ENCODE measurements at regions not wholly inside any gene's neighbourhood (a gene's known extent, or its start where the extent isn't known, plus 50 kb on each side); places are given as distances from the start of the nearest gene placed in this dataset.

DNA sequence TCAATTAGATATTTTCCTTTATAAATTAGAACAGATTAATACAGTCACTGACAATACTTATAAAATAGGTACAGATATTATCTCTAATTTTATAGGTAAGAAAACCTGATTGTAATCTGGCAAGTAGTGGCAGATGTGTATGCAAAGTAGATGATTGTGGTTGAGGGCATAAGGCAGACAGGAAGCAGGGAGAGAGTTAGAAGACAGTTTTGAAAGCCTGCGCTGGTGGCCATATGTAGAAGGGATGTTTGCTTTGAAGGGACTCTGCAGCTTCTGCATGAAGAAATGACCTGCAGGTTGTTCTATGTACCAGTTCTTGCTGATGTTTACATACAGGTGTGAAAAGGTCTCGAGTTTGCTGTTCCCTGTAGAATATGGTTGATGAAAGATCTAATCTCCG is 416.3 kb upstream of the SLIT2 start:
- no peaks in the 10 kb centered on the region for H3K27me3 Mint-ChIP-seq (ENCODE audit: low read depth)
- H4K8ac ChIP-seq (replicated peaks; ENCODE audit: insufficient read length, low read depth, low read length) = no peak overlapping the region
- H2AFZ ChIP-seq (ENCODE audit: low read length) = no peak overlapping the region
- DNase-seq = no peak
- H4K91ac ChIP-seq (ENCODE audit: insufficient read length, low read depth, low read length) = no peak overlapping the region
- no peak overlapping the region for H2BK120ac ChIP-seq (ENCODE audit: low read depth, low read length, poor library complexity, severe bottlenecking)
- no peaks in the 10 kb centered on the region; a peak in 1 of 5 replicates for H3K9me3 Mint-ChIP-seq
- WGBS (ENCODE audit: extremely low coverage, insufficient read length, low lambda C conversion rate) = no CpG with 5 or more reads among the region's 3 CpGs
- H3K4me3 Mint-ChIP-seq = no peak overlapping the region
- H3K14ac ChIP-seq (ENCODE audit: insufficient read depth, low read length) = no peak overlapping the region
- H2BK5ac ChIP-seq (ENCODE audit: insufficient read length, low read length) = no peak overlapping the region
- no peak overlapping the region for H3K23ac ChIP-seq (ENCODE audit: insufficient read length, low read depth, low read length)
- no peak overlapping the region for H3K18ac ChIP-seq (ENCODE audit: insufficient read length, low read depth, low read length)
- no peak overlapping the region for H2BK20ac ChIP-seq (ENCODE audit: low read depth, low read length, poor library complexity, severe bottlenecking)
- no peaks in the 10 kb centered on the region for H3K79me1 ChIP-seq (ENCODE audit: insufficient read depth, low read depth, low read length, poor library complexity, severe bottlenecking)
- H3K4me1 Mint-ChIP-seq = no peaks in the 10 kb centered on the region
- no peak overlapping the region for H3K4ac ChIP-seq (ENCODE audit: low read depth, low read length)
- no peaks in the 10 kb centered on the region for H3K9me3 ChIP-seq (ENCODE audit: control insufficient read depth, low read depth, low read length)
- no peak overlapping the region for H4K5ac ChIP-seq (ENCODE audit: insufficient read length, low read depth, low read length)
- H3K27ac ChIP-seq (ENCODE audit: insufficient read length, low read depth, low read length) = no peak overlapping the region
- H3K79me2 ChIP-seq (ENCODE audit: insufficient read depth, low read length) = no peaks in the 10 kb centered on the region
- no peak overlapping the region for H3T11ph ChIP-seq (ENCODE audit: low read length)
- H3K23me2 ChIP-seq (ENCODE audit: insufficient read length, low read depth, low read length, poor library complexity, severe bottlenecking) = no peaks in the 10 kb centered on the region
- H3K36me3 Mint-ChIP-seq (ENCODE audit: insufficient read depth in 1 of 3, low read depth in 3 of 3) = no peaks in the 10 kb centered on the region
- no peak overlapping the region for H3K9ac ChIP-seq (ENCODE audit: extremely low read depth, insufficient read length, low read length)
- no peak overlapping the region for H2BK15ac ChIP-seq (ENCODE audit: low read depth, low read length)
- no peak overlapping the region for H2AK5ac ChIP-seq (ENCODE audit: insufficient read length, low read length)
- H3K4me1 ChIP-seq (ENCODE audit: insufficient read depth, low read length) = no peaks in the 10 kb centered on the region
- no peak overlapping the region for H3K27ac Mint-ChIP-seq
- no peaks in the 10 kb centered on the region for H4K20me1 ChIP-seq (ENCODE audit: control insufficient read depth, insufficient read depth, insufficient read length)
- H3K56ac ChIP-seq (ENCODE audit: insufficient read length, low read depth, low read length) = no peak overlapping the region
- no peak overlapping the region for H2BK12ac ChIP-seq (ENCODE audit: insufficient read length, low read depth, low read length)
- H3K4me2 ChIP-seq (ENCODE audit: insufficient read depth, insufficient read length, low read length) = no peak overlapping the region
- H3K27me3 ChIP-seq (ENCODE audit: insufficient read depth, low read length) = no peaks in the 10 kb centered on the region
- TF ChIP-seq, protein P1, sequence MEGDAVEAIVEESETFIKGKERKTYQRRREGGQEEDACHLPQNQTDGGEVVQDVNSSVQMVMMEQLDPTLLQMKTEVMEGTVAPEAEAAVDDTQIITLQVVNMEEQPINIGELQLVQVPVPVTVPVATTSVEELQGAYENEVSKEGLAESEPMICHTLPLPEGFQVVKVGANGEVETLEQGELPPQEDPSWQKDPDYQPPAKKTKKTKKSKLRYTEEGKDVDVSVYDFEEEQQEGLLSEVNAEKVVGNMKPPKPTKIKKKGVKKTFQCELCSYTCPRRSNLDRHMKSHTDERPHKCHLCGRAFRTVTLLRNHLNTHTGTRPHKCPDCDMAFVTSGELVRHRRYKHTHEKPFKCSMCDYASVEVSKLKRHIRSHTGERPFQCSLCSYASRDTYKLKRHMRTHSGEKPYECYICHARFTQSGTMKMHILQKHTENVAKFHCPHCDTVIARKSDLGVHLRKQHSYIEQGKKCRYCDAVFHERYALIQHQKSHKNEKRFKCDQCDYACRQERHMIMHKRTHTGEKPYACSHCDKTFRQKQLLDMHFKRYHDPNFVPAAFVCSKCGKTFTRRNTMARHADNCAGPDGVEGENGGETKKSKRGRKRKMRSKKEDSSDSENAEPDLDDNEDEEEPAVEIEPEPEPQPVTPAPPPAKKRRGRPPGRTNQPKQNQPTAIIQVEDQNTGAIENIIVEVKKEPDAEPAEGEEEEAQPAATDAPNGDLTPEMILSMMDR (conservative IDR thresholded peaks at IDR 0.05) = no peak
